Type B pancreatic cell (in vitro differentiated cells): ENCODE measurements at regions not wholly inside any gene's neighbourhood (a gene's known extent, or its start where the extent isn't known, plus 50 kb on each side); places are given as distances from the start of the nearest gene placed in this dataset.

ENCODE experiments used
- DNase-seq: peaks from one replicate; pipeline ENCODE4 v3.0.0; 2021; ENCODE audit warnings: mixed read lengths; ENCODE audit not compliant: unreplicated experiment; ENCODE audit errors: extremely low spot score
- H3K27ac Mint-ChIP-seq: 2 replicates; pipeline ENCODE4 v1.8.0; 2021; ENCODE audit warnings: mild to moderate bottlenecking, mixed read lengths
- H3K27me3 Mint-ChIP-seq: 2 replicates; pipeline ENCODE4 v1.8.0; 2021; ENCODE audit warnings: mixed read lengths
- H3K36me3 Mint-ChIP-seq: 2 replicates; pipeline ENCODE4 v1.8.0; 2021; ENCODE audit warnings: mixed read lengths
- H3K4me1 Mint-ChIP-seq: one replicate; pipeline ENCODE4 v1.8.0; 2021; ENCODE audit warnings: mixed read lengths; ENCODE audit not compliant: unreplicated experiment
- H3K4me3 Mint-ChIP-seq: 2 replicates; pipeline ENCODE4 v1.8.0; 2021; ENCODE audit warnings: mild to moderate bottlenecking, mixed read lengths
- H3K9me3 Mint-ChIP-seq: 2 replicates; pipeline ENCODE4 v1.8.0; 2021; ENCODE audit warnings: mixed read lengths
- TF ChIP-seq, protein P1 (sequence below): fragments of 200-600 bp; sonication (generic); conservative IDR thresholded peaks from 2 replicates; pipeline ENCODE4 v1.5.0; 2021; ENCODE audit warnings: antibody characterized with exemption, mild to moderate bottlenecking

DNA sequence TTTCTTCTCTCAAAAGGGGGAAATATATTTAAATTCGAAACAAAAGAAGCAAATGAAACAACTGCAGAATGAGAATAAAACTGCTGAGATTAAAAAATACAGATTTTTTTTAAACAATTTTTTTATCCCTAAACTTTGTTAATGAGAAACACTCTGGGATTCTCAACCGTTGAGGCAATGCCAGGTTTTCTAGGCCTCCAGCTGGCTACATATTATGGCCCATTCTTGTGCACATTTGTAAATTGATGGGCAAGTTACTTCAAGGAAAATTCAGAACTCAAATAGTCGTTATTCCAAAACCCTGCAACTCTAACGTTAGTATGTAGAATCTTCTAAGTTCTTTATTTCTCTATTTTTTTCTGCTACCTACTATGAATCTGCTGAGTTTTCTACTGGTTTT is 239.3 kb upstream of the WSCD1 start:
- DNase-seq, result no peak
- Mint-ChIP-seq H3K9me3 (peaks cover 12% of the 10 kb centered on the region), H3K27ac (no peak overlapping the region), H3K27me3 (no peaks in the 10 kb centered on the region), H3K36me3 (no peaks in the 10 kb centered on the region), H3K4me1 (peaks cover 11% of the 10 kb centered on the region), H3K4me3 (no peak overlapping the region)
- TF ChIP-seq, protein P1, sequence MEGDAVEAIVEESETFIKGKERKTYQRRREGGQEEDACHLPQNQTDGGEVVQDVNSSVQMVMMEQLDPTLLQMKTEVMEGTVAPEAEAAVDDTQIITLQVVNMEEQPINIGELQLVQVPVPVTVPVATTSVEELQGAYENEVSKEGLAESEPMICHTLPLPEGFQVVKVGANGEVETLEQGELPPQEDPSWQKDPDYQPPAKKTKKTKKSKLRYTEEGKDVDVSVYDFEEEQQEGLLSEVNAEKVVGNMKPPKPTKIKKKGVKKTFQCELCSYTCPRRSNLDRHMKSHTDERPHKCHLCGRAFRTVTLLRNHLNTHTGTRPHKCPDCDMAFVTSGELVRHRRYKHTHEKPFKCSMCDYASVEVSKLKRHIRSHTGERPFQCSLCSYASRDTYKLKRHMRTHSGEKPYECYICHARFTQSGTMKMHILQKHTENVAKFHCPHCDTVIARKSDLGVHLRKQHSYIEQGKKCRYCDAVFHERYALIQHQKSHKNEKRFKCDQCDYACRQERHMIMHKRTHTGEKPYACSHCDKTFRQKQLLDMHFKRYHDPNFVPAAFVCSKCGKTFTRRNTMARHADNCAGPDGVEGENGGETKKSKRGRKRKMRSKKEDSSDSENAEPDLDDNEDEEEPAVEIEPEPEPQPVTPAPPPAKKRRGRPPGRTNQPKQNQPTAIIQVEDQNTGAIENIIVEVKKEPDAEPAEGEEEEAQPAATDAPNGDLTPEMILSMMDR, result no peak

DNA sequence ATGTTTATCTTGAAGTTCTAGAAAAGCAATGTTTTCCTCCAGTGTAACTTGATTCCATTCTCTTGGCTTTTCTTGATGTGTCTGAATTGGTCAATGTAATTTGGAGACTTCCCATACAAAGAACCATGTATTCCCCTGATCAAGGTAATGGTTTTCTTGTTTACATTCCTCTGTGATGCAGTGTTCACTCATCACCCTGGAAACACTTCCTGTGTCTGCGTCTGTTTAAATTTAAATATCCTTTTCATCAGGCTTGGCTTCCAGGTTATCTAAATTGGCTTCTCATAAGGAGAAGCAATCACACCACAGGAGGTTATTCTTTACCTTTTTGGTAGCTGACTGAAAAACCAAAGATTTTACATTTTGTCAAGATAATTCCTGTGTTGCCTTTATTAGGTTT is 237.3 kb upstream of the WSCD1 start:
- H3K27ac Mint-ChIP-seq, result no peak overlapping the region
- peaks cover 18% of the 10 kb centered on the region for H3K4me1 Mint-ChIP-seq
- H3K36me3 Mint-ChIP-seq, result no peaks in the 10 kb centered on the region
- DNase-seq, result no peak
- peaks cover 4% of the 10 kb centered on the region for H3K9me3 Mint-ChIP-seq
- H3K4me3 Mint-ChIP-seq, result no peak overlapping the region
- no peaks in the 10 kb centered on the region for H3K27me3 Mint-ChIP-seq
- TF ChIP-seq, protein P1, result no peak

DNA sequence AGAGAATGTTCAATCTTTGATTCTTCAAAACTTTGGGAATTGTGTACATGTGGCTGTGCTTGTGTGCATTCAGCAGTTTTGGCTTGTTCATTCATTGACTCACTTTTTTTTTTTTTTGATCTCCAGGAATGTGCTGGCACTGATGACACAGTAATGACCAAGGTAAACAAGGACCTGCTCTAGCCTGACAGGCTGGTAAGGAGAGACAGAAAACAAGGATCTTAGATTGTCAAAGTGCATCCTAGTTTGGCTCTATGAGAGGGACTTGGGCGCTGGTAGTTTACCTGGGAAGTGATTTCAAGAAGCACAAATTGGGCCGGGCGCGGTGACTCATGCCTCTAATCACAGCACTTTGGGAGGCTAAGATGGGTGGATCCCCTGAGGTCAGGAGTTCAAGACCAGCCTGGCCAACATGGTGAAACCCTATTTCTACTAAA is 233.1 kb upstream of the WSCD1 start:
- Mint-ChIP-seq H3K4me3 (no peak overlapping the region), H3K36me3 (no peaks in the 10 kb centered on the region), H3K9me3 (peaks cover 4% of the 10 kb centered on the region), H3K4me1 (peaks cover 22% of the 10 kb centered on the region), H3K27me3 (no peaks in the 10 kb centered on the region), H3K27ac (no peak overlapping the region)
- TF ChIP-seq, protein P1, result no peak
- DNase-seq, result no peak

DNA sequence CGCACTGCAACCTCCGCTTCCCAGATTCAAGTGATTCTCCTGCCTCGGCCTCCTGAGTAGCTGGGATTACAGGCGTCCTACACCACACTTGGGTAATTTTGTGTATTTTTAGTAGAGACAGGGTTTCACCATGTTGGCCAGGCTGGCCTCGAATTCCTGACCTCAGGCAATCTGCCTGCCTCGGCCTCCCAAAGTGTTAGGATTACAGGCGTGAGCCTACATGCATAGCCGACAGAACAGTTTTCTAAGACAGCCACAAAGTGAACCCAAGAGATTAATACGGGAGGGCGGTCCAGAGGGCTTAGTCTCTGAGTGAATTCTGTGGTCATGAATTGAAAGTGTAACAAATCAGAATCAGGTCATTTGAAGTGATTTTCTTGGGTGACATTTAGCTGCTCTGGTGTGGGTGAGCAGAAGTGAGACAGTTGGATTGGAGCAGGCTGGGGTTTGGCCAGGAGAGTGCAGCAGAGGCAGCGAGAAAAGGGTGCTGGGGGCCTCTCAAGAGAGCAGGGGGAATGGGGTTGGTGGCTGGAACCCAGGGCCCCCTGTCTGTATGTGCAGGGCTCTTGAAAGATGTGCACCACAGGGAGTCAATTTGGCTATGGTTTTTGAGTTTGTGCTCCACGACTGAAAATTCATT is 231.4 kb upstream of the WSCD1 start:
- Mint-ChIP-seq H3K27ac (no peak overlapping the region), H3K27me3 (no peaks in the 10 kb centered on the region), H3K36me3 (no peaks in the 10 kb centered on the region), H3K4me3 (no peak overlapping the region), H3K9me3 (peaks cover 4% of the 10 kb centered on the region), H3K4me1 (peaks cover 15% of the 10 kb centered on the region)
- TF ChIP-seq, protein P1, result peak; percentile 44
- no peak for DNase-seq

DNA sequence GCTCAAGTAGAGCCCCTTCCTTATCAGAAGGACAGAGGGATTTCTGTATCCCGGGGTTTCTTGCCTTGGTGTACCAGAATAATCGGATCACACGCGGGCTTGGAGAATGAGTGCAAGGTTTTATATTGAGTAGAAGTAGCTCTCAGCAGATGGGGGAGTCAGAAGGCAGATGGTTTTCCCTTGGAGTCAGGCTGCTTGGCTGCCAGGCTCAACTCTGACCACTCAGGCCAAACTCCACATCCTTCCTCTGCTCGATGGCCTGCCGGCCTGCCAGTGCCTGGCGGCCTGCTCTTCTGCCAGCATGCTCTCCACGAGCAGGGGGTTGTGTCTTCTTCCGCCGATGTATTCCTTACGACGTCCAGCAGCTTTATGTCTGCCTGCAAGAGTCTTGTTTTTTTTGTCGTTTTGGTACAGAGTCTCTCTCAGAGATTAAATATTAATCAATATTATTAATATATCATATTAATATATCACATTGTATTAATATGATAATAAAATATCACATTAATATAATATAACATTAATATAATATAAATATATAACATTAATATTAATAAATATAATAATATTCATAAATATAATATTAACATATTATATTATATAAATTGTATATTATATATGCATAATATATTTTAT is 229.2 kb upstream of the WSCD1 start:
- Mint-ChIP-seq H3K4me3 (no peak overlapping the region), H3K9me3 (no peaks in the 10 kb centered on the region), H3K36me3 (no peaks in the 10 kb centered on the region), H3K4me1 (peaks cover 11% of the 10 kb centered on the region), H3K27ac (no peak overlapping the region), H3K27me3 (peaks cover 3% of the 10 kb centered on the region)
- no peak for DNase-seq
- TF ChIP-seq, protein P1, result no peak
